ENCODE measurements at regions not wholly inside any gene's neighbourhood (a gene's known extent, or its start where the extent isn't known, plus 50 kb on each side); places are given as distances from the start of the nearest gene placed in this dataset.

DNA sequence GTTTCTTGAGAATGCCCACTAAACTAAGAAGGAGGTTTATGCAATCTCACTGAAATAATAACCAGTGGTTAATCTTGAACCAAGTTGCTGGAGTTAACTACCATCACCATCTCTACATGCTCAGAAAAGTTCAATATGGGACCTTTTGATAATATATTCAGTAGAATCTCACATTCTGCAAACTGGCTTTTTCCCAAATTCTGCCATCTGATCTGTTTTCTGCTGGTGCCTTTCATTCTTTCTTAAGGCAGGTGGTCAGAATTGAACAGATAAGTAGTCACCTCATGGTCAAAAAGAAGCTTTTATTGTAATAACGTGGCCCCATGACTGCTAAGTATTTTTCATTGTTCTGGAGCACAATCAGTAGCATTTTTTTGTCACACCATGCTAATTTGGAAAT, 229.0 kb upstream of the GK2 start:
- ChIA-PET CTCF (no interaction called here), POLR2A (no interaction called here)
- no peak overlapping the region for H2AFZ ChIP-seq (ENCODE audit: low read depth, low read length)
- no peaks in the 10 kb centered on the region for H3K9me1 ChIP-seq (replicated peaks; ENCODE audit: control insufficient read depth, extremely low read depth, insufficient read depth, low read length)
- H4K20me1 ChIP-seq (replicated peaks; ENCODE audit: control insufficient read depth, extremely low read depth, insufficient read depth, low read length) = no peaks in the 10 kb centered on the region
- H3K79me2 ChIP-seq (ENCODE audit: control insufficient read depth, insufficient read depth, low read length) = no peaks in the 10 kb centered on the region
- no peak overlapping the region for H3K4me3 ChIP-seq (replicated peaks in 1 of 3; ENCODE audit: insufficient read depth in 1 of 3, low read depth in 1 of 3, low read length in 3 of 3)
- no TSS peak for BruUV-seq (replicated peaks)
- H3K36me3 ChIP-seq (ENCODE audit: control insufficient read depth in 2 of 2, extremely low read depth in 1 of 2, insufficient read depth in 2 of 2, low read length in 2 of 2) = no peaks in the 10 kb centered on the region
- H3K27me3 ChIP-seq (ENCODE audit: control insufficient read depth in 2 of 2, insufficient read depth in 2 of 2, low read length in 2 of 2) = no peaks in the 10 kb centered on the region
- FAIRE-seq (no peak), DNase-seq (ENCODE audit: low read depth, low spot score) (no peak)
- no peak overlapping the region for H3K4me2 ChIP-seq (ENCODE audit: insufficient read depth, low read length)
- no peak for TF ChIP-seq GATA2 (IDR thresholded peaks at IDR 0.05; ENCODE audit: insufficient read depth, insufficient read length, low read depth, low read length)
- TF ChIP-seq, protein P1, sequence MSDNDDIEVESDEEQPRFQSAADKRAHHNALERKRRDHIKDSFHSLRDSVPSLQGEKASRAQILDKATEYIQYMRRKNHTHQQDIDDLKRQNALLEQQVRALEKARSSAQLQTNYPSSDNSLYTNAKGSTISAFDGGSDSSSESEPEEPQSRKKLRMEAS (IDR thresholded peaks at IDR 0.05; ENCODE audit: insufficient read depth, insufficient read length) = no peak
- TF ChIP-seq, protein P2, sequence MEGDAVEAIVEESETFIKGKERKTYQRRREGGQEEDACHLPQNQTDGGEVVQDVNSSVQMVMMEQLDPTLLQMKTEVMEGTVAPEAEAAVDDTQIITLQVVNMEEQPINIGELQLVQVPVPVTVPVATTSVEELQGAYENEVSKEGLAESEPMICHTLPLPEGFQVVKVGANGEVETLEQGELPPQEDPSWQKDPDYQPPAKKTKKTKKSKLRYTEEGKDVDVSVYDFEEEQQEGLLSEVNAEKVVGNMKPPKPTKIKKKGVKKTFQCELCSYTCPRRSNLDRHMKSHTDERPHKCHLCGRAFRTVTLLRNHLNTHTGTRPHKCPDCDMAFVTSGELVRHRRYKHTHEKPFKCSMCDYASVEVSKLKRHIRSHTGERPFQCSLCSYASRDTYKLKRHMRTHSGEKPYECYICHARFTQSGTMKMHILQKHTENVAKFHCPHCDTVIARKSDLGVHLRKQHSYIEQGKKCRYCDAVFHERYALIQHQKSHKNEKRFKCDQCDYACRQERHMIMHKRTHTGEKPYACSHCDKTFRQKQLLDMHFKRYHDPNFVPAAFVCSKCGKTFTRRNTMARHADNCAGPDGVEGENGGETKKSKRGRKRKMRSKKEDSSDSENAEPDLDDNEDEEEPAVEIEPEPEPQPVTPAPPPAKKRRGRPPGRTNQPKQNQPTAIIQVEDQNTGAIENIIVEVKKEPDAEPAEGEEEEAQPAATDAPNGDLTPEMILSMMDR (IDR thresholded peaks at IDR 0.05; ENCODE audit: extremely low read depth in 1 of 2, insufficient read depth in 1 of 2, low read depth in 1 of 2, low read length in 2 of 2) = no peak
- no peak for TF ChIP-seq JUN (IDR thresholded peaks at IDR 0.05; ENCODE audit: borderline replicate concordance, insufficient read depth, insufficient read length, low read depth)
- no peak for TF ChIP-seq FOS (IDR thresholded peaks at IDR 0.05; ENCODE audit: borderline replicate concordance, insufficient read depth, low read length)
- no peak for TF ChIP-seq MYC (IDR thresholded peaks at IDR 0.05; ENCODE audit: low read depth, low read length)
- TF ChIP-seq POLR2AphosphoS5 (IDR thresholded peaks at IDR 0.05; ENCODE audit: insufficient read depth, low read depth, low read length) = no peak
- TF ChIP-seq EZH2 (IDR thresholded peaks at IDR 0.05; ENCODE audit: borderline replicate concordance, low read depth, low read length, severe bottlenecking) = no peak
- TF ChIP-seq POLR2A (IDR thresholded peaks at IDR 0.05; ENCODE audit: low read depth, low read length) = no peak
- no peaks in the 10 kb centered on the region for H3K4me1 ChIP-seq (ENCODE audit: control insufficient read depth, extremely low read depth, insufficient read depth, low read length)
- dilution Hi-C loops (cut with MboI; ENCODE audit: extremely low pct_ligation_motif_present, low sequenced_read_pairs) (no loop called here), intact Hi-C loops (cut with micrococcal nuclease) (no loop called here)
- H3K9me3 ChIP-seq (replicated peaks; ENCODE audit: control insufficient read depth, insufficient read depth, low read length) = no peaks in the 10 kb centered on the region
- no peak overlapping the region for H3K27ac ChIP-seq (ENCODE audit: insufficient read depth, low read depth, low read length)
- no peak overlapping the region for H3K9ac ChIP-seq (replicated peaks; ENCODE audit: extremely low read depth, insufficient read depth, low read length)
